ENCODE measurements at regions not wholly inside any gene's neighbourhood (a gene's known extent, or its start where the extent isn't known, plus 50 kb on each side); places are given as distances from the start of the nearest gene placed in this dataset.
"Not testable (repeated sequence)": the region's sequence is repeated elsewhere in the genome, so short reads cannot be mapped to it uniquely, and the experiment has no call there.

DNA sequence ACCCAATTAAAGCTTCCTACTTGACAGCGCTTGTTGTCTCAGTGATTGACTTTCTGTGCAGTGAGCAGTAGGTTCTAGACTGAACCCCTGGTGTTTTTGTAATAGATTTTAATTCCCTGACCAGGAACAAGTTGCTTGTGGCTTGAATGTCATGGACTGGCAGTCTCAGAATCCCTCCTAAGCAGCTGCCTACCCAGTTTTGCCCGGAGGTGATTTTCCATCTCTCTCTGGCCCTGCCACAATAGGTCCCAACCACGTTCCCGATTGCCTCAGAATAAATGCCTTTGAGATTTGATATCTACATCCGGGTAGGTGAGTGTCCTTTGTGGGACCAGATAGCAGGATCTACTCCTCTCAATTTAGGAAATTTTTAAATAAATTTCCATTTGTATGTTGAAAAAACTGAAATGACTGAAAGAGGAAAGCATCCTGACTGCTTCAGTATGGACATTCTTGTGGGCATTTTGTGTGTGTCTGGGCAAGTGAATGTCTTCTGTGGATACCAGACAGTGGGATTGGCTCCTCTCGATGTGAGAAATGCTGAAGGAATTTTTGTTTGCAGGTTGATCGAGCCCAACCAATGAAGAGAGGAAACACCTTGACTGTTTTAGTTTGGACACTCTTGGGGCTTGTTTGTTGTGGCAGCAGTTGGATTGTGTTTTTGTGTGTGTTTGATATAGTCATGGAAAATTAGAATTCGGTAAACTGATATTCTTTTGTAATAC is 1607.4 kb downstream of the C4orf33 start:
- no peak for DNase-seq

DNA sequence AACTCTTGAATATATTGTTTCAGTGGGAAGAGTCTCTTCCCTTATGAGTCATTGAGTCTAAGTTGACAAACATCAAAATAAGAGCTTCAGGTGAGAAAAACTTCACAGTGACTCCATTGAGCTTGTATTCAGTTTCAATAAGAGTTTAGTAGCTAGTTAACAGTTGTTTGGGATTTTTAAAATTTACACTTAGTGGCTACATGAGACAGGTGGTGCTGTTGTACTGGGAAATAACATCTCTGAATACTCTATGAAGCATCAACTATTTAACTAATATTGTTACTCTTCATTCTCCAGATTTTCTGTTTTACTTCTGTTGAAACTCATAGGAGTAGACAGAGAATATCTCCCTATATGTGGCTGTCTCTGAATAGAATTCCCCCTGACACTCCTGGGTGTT is 1609.1 kb downstream of the C4orf33 start:
- no peak for DNase-seq

GRCh38 chr4:130712038-130712437 is 1616.1 kb downstream of the C4orf33 start:
- no peak for DNase-seq

DNA sequence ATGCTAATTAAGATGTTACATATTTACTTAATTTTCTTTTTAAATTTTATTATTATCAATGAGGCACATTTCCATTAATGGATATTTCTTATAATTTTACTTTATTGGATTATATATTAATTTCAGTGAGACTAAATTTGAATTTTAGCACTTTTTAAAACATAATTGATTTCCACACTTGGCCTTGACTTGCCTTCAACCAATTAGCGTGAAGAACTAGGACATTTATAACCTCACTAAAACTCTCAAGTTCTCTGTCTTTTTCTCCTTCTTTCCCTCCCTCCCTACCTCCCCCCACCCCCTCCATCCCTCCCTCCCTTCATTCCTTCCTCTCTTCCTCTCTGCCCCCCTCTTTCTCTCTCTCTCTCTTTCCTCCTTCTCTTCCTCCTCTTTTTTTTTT is 1618.1 kb downstream of the C4orf33 start:
- no peak for DNase-seq

DNA sequence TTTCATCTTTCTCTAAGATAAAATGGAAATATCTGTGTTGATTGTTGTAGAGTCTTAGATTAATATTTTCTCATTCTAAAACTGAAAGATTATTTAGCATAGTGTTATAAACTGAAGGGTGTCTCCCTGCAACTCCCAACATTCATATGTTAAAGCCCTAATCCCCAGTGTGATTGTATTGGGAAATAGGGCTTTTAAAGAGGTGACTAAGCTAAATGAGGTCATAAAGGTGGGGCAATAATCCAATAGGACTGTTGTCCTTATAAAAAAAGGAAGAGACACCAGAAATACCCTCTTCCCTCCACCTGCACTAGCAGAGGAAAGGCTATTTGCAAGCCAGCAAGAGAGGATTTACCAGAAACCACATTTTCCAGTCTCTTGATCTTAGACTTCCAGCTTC is 1626.4 kb downstream of the C4orf33 start:
- DNase-seq, result no peak

DNA sequence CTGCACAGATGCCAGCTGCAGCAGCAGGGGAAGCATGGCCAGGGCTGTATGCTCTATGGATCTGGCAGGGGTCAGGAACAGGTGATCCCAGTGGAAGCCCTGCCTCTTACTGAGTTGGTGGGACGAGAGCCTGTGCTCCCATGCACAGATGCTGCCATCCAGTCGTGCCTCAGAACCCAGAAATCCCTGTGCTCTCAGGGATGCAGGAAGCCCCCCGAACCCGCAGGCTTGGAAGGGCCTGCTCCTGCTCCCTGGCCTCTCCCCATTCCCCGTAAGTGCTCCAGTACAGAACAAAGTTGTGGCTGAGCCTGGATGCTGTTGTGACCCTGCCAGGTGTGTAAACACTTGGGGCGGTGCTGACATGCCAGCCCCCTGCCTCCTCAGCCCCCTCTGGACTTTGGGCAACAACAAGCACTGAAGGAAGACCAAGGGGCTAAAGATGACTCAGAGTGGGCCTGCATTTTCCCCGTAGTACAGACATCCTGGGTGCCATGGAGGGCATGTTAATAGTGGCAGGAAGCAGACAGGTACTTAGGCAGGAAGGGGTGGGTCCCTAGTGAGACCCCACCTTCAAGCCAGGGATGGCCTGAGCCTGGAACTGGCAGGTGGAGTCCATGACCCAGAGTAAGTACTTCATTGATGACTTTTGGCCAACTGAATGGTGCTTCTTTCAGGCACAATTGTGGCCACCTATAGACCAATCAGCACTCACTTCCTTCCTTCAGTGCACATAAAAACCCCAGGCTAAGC is 1640.7 kb downstream of the C4orf33 start:
- DNase-seq, result no peak

- no peak for DNase-seq
Measured at GRCh38 chr4:130738233-130738632, 1642.3 kb downstream of the C4orf33 start.

- no peak for DNase-seq
Measured at GRCh38 chr4:130747842-130748241, 1651.9 kb downstream of the C4orf33 start.

- DNase-seq, result no peak
Measured at GRCh38 chr4:130753926-130754325, 1658.0 kb downstream of the C4orf33 start.

GRCh38 chr4:130760246-130760645 is 1664.3 kb downstream of the C4orf33 start:
- DNase-seq, result no peak

GRCh38 chr4:130767384-130767783 is 1671.4 kb downstream of the C4orf33 start:
- not testable (repeated sequence) for DNase-seq

DNA sequence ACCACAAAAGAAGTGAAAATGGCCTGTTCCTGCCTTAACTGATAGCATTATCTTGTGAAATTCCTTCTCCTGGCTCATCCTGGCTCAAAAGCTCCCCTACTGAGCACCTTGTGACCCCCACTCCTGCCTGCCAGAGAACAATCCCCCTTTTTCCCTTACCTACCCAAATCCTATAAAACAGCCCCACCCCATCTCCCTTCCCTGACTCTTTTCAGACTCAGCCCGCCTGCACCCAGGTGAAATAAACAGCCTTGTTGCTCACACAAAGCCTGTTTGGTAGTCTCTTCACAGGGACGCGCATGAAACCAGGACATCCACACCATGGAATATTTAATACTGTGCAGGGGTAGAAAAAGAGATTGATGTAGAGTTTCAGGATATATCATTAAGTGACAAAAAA is 1677.0 kb downstream of the C4orf33 start:
- not testable (repeated sequence) for DNase-seq

DNA sequence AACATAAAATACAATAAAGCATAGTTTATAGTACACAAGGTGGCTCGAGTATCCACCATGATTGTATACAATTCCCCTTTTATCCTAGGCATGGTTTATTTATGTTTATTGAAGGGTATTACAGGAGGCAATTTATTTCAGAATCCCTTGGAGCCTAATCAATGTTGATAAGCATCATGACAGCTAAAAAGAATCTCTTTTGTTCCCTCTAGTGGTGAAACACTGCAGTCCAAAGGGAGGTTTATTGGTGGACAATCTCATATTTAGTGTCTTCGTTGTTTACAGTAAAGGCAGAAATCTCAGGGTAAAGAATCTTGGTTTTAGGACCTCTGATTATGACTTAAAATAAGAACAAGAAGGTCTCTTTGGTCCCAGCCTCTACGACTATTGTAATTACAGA is 1712.5 kb downstream of the C4orf33 start:
- DNase-seq, result no peak

GRCh38 chr4:130812117-130812765 is 1716.3 kb downstream of the C4orf33 start:
- DNase-seq, result no peak

DNA sequence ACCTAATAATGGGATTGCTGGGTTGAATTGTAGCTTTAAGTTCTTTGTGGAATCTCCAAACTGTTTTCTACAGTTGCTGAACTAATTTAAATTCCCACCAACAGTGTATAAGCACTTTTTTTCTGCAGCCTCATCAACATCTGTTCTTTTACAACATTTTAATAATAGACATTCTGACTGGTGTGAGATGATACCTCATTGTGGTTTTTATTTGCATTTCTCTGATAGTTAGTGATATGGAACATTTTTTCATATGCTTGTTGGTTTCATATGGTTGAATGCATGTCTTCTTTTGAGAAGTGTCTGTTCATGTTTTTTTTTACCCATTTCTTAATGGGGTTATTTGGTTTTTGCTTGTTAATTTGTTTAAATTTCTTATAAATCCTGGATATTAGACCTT is 1718.9 kb downstream of the C4orf33 start:
- no peak for DNase-seq

DNA sequence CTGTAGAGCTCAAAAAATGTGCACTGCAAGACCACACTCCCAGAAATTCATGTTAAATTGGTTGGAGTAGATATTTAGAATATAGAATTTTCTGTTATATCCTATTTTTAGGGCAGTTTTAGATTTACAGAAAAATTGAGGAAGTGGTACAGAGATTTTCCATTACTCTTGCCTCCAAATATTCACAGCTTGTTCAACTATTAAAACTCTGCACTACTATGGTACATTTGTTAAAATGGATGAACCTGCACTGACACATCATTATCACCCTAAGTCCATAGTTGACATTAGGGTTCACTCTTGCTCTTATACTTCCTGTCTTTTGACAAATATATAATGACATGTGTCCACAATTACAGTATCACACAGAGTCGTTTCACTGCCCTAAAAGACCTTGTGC is 1724.5 kb downstream of the C4orf33 start:
- DNase-seq, result no peak

- DNase-seq, result no peak
Measured at GRCh38 chr4:130825284-130825683, 1729.3 kb downstream of the C4orf33 start.

DNA sequence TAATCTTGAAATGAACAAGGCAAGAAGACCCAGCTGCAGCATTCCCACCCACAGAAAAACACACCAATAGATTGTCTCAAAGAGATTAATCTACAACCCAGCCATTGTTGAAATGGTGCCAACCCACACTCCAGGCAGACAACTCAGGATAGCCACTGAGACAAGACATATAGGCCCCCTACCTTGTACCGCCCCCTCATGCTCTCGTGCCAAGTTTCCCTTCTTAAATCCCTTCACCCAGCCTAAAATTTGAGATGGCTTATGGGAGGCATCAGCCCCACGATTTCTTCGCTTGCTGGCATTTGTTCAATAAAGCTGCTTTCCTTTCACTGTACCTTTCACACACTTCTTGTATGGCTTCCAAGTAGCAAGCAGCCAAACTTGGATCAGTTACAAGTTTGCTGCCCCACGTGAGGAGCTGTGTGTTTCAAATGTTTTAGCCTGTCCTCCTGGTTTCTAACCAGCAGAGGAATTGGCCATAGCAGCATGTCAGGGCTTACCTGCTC is 1754.1 kb downstream of the C4orf33 start:
- no peak for DNase-seq

GRCh38 chr4:130851107-130851506 is 1755.2 kb downstream of the C4orf33 start:
- DNase-seq, result no peak

GRCh38 chr4:130851932-130852331 is 1756.0 kb downstream of the C4orf33 start:
- DNase-seq, result no peak

- DNase-seq, result no peak
Measured at GRCh38 chr4:130855533-130855932, 1759.6 kb downstream of the C4orf33 start.

DNA sequence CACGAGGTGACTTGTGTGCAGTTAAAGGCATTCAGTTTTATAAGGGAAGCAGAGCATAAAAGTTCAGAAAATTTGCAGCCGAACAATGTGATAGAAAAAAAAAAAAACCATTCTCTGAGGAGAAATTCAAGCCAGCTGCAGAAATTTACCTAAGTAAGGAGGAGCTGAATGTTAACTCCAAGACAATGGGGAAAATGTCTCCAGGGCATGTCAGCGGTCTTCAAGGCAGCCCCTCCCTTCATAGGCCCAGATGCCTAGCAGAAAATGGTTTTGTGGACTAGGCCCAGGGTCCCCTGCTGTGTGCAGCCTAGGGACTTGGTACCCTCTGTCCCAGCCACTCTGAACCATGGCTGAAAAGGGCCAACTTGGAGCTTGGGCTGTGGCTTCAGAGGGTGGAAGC is 1764.0 kb downstream of the C4orf33 start:
- DNase-seq, result no peak

DNA sequence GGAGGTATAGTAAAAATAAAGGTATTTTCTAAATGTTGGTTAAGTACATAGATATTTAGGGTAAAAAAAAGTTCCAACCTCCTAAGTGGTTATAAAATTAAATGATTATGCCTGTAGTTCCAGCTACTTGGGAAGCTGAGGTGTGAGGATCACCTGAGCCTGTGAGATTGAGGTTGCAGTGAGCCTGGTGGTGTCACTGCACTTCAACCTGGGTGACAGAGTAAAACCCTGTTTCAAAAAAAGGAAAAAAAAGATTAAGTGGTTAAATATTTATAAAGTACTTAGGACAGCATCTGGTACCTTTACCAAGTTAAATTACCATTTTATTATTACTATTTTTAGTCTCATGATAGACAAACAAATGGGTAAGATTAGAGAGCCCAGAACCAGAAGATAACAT is 1801.0 kb downstream of the C4orf33 start:
- DNase-seq, result no peak

- DNase-seq, result no peak
Measured at GRCh38 chr4:130901321-130901720, 1805.4 kb downstream of the C4orf33 start.

All from stimulated activated CD4-positive, alpha-beta T cell treated with anti-CD3 and anti-CD28 coated beads, Interleukin-2, amount 100 ng/mL, for 24 hours (primary cell).